ENCODE measurements at regions not wholly inside any gene's neighbourhood (a gene's known extent, or its start where the extent isn't known, plus 50 kb on each side); places are given as distances from the start of the nearest gene placed in this dataset.

- TF ChIP-seq CTCF (IDR thresholded peaks at IDR 0.05; ENCODE audit: low read depth, low read length, poor library complexity, severe bottlenecking) (no peak), EZH2phosphoT487 (IDR thresholded peaks at IDR 0.05; ENCODE audit: borderline replicate concordance, low read length) (no peak)
Measured at GRCh38 chr6:54595844-54596243, 250.7 kb upstream of the FAM83B start.

Measured in DOHH2 (cell line).